ENCODE measurements at regions not wholly inside any gene's neighbourhood (a gene's known extent, or its start where the extent isn't known, plus 50 kb on each side); places are given as distances from the start of the nearest gene placed in this dataset.

GRCh38 chr4:17398035-17398434, 113.9 kb downstream of the QDPR start:
- H3K4me2 ChIP-seq (ENCODE audit: low read length, poor library complexity, severe bottlenecking), result no peak overlapping the region
- H2BK12ac ChIP-seq (ENCODE audit: low read length in 2 of 2), result no peak overlapping the region
- H3K36me3 ChIP-seq (ENCODE audit: control insufficient read depth in 1 of 2, insufficient read depth in 2 of 2, low read depth in 1 of 2, low read length in 2 of 2), result no peaks in the 10 kb centered on the region
- no peak overlapping the region for H3K9ac ChIP-seq (ENCODE audit: low read length)
- no peaks in the 10 kb centered on the region for H3K9me3 ChIP-seq (ENCODE audit: control insufficient read depth, low read length)
- H2AFZ ChIP-seq (ENCODE audit: low read depth, low read length), result no peak overlapping the region
- no peaks in the 10 kb centered on the region for H3K79me1 ChIP-seq (replicated peaks; ENCODE audit: low read length, poor library complexity, severe bottlenecking)
- H4K91ac ChIP-seq (ENCODE audit: low read length), result no peak overlapping the region
- no peak overlapping the region for H3K4ac ChIP-seq (ENCODE audit: low read depth in 1 of 2, low read length in 2 of 2)
- H3K23ac ChIP-seq (ENCODE audit: low read length in 2 of 2), result no peak overlapping the region
- no peak overlapping the region for H3K14ac ChIP-seq (ENCODE audit: low read length in 2 of 2)
- H3K27ac ChIP-seq (ENCODE audit: low read length, poor library complexity, severe bottlenecking), result no peak overlapping the region
- H3K4me1 ChIP-seq (ENCODE audit: control insufficient read depth, insufficient read depth, low read depth, low read length), result no peaks in the 10 kb centered on the region
- no peak overlapping the region for H2BK5ac ChIP-seq (ENCODE audit: low read depth, low read length, poor library complexity, severe bottlenecking)
- WGBS, result 88% methylated on average over 2 of the region's 2 CpGs
- no peak overlapping the region for H2BK15ac ChIP-seq (ENCODE audit: low read depth, poor library complexity, severe bottlenecking)
- H3K18ac ChIP-seq (ENCODE audit: low read depth in 1 of 2, low read length in 2 of 2), result no peak overlapping the region
- no peaks in the 10 kb centered on the region for H3K27me3 ChIP-seq (ENCODE audit: control insufficient read depth in 1 of 2, insufficient read depth in 1 of 2, low read length in 2 of 2)
- no peak for DNase-seq
- H4K8ac ChIP-seq (ENCODE audit: low read length), result no peak overlapping the region
- no peak overlapping the region for H2BK120ac ChIP-seq (ENCODE audit: low read depth, low read length)
- no peak overlapping the region for H2AK5ac ChIP-seq (ENCODE audit: low read length, severe bottlenecking)
- no peak overlapping the region for H3K4me3 ChIP-seq (ENCODE audit: insufficient read depth in 1 of 2, low read depth in 1 of 2, low read length in 2 of 2)

- H3K4me3 ChIP-seq (ENCODE audit: insufficient read depth in 1 of 2, low read depth in 1 of 2, low read length in 2 of 2), result no peak overlapping the region
- DNase-seq, result no peak
- H2BK15ac ChIP-seq (ENCODE audit: low read depth, poor library complexity, severe bottlenecking), result no peak overlapping the region
- H3K4ac ChIP-seq (ENCODE audit: low read depth in 1 of 2, low read length in 2 of 2), result no peak overlapping the region
- no peak overlapping the region for H3K9ac ChIP-seq (ENCODE audit: low read length)
- H3K14ac ChIP-seq (ENCODE audit: low read length in 2 of 2), result no peak overlapping the region
- WGBS, result 68% methylated on average over 2 of the region's 3 CpGs
- H4K8ac ChIP-seq (ENCODE audit: low read length), result no peak overlapping the region
- H3K36me3 ChIP-seq (ENCODE audit: control insufficient read depth in 1 of 2, insufficient read depth in 2 of 2, low read depth in 1 of 2, low read length in 2 of 2), result no peaks in the 10 kb centered on the region
- no peak overlapping the region for H2BK120ac ChIP-seq (ENCODE audit: low read depth, low read length)
- H2BK5ac ChIP-seq (ENCODE audit: low read depth, low read length, poor library complexity, severe bottlenecking), result no peak overlapping the region
- H3K4me2 ChIP-seq (ENCODE audit: low read length, poor library complexity, severe bottlenecking), result no peak overlapping the region
- H3K9me3 ChIP-seq (ENCODE audit: control insufficient read depth, low read length), result no peaks in the 10 kb centered on the region
- H4K91ac ChIP-seq (ENCODE audit: low read length), result no peak overlapping the region
- no peak overlapping the region for H2AFZ ChIP-seq (ENCODE audit: low read depth, low read length)
- no peaks in the 10 kb centered on the region for H3K27me3 ChIP-seq (ENCODE audit: control insufficient read depth in 1 of 2, insufficient read depth in 1 of 2, low read length in 2 of 2)
- no peak overlapping the region for H2BK12ac ChIP-seq (ENCODE audit: low read length in 2 of 2)
- H3K4me1 ChIP-seq (ENCODE audit: control insufficient read depth, insufficient read depth, low read depth, low read length), result no peaks in the 10 kb centered on the region
- no peak overlapping the region for H3K27ac ChIP-seq (ENCODE audit: low read length, poor library complexity, severe bottlenecking)
- no peak overlapping the region for H3K18ac ChIP-seq (ENCODE audit: low read depth in 1 of 2, low read length in 2 of 2)
- H3K79me1 ChIP-seq (replicated peaks; ENCODE audit: low read length, poor library complexity, severe bottlenecking), result no peaks in the 10 kb centered on the region
- H3K23ac ChIP-seq (ENCODE audit: low read length in 2 of 2), result no peak overlapping the region
- H2AK5ac ChIP-seq (ENCODE audit: low read length, severe bottlenecking), result no peak overlapping the region
Measured at GRCh38 chr4:17397611-17398010, 114.3 kb downstream of the QDPR start.

DNA sequence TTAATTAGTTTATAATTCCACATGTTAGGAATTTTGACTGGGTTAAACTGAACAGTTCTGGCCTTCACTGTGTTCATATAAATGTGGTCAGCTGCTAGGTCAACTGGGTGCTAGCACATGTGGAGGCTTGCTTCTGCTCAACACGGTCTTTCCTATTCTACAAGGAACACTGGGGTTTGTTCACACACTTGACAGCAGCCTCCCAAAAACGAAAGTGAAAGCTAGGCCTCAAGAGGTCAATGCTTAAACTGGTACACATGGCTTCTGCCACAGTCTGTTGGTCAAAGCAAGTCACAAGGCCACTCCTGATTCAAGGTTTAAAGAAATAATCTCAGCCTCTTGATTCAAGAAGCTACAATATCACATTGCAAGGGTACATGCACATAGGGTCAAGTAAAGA, 126.5 kb downstream of the QDPR start:
- 48% methylated on average over 2 of the region's 2 CpGs for WGBS
- no peak overlapping the region for H3K4me2 ChIP-seq (ENCODE audit: low read length, poor library complexity, severe bottlenecking)

GRCh38 chr4:17380347-17380746, 131.5 kb downstream of the QDPR start:
- H2BK120ac ChIP-seq (ENCODE audit: low read depth, low read length), result no peak overlapping the region
- no peak overlapping the region for H2BK12ac ChIP-seq (ENCODE audit: low read length in 2 of 2)
- H2BK5ac ChIP-seq (ENCODE audit: low read depth, low read length, poor library complexity, severe bottlenecking), result no peak overlapping the region
- H2AFZ ChIP-seq (ENCODE audit: low read depth, low read length), result no peak overlapping the region
- no peak overlapping the region for H3K27ac ChIP-seq (ENCODE audit: low read length, poor library complexity, severe bottlenecking)
- no peaks in the 10 kb centered on the region for H3K36me3 ChIP-seq (ENCODE audit: control insufficient read depth in 1 of 2, insufficient read depth in 2 of 2, low read depth in 1 of 2, low read length in 2 of 2)
- no peak overlapping the region for H3K14ac ChIP-seq (ENCODE audit: low read length in 2 of 2)
- H4K91ac ChIP-seq (ENCODE audit: low read length), result no peak overlapping the region
- H3K4me3 ChIP-seq (ENCODE audit: insufficient read depth in 1 of 2, low read depth in 1 of 2, low read length in 2 of 2), result no peak overlapping the region
- H3K18ac ChIP-seq (ENCODE audit: low read depth in 1 of 2, low read length in 2 of 2), result no peak overlapping the region
- WGBS, result no CpG with 5 or more reads among the region's 2 CpGs
- no peaks in the 10 kb centered on the region for H3K27me3 ChIP-seq (ENCODE audit: control insufficient read depth in 1 of 2, insufficient read depth in 1 of 2, low read length in 2 of 2)
- H3K4me2 ChIP-seq (ENCODE audit: low read length, poor library complexity, severe bottlenecking), result no peak overlapping the region
- H3K9me3 ChIP-seq (ENCODE audit: control insufficient read depth, low read length), result no peaks in the 10 kb centered on the region
- H3K79me1 ChIP-seq (replicated peaks; ENCODE audit: low read length, poor library complexity, severe bottlenecking), result no peaks in the 10 kb centered on the region
- no peak overlapping the region for H3K23ac ChIP-seq (ENCODE audit: low read length in 2 of 2)
- H3K9ac ChIP-seq (ENCODE audit: low read length), result no peak overlapping the region
- no peak overlapping the region for H2BK15ac ChIP-seq (ENCODE audit: low read depth, poor library complexity, severe bottlenecking)
- H3K4ac ChIP-seq (ENCODE audit: low read depth in 1 of 2, low read length in 2 of 2), result no peak overlapping the region
- no peak overlapping the region for H2AK5ac ChIP-seq (ENCODE audit: low read length, severe bottlenecking)
- no peaks in the 10 kb centered on the region for H3K4me1 ChIP-seq (ENCODE audit: control insufficient read depth, insufficient read depth, low read depth, low read length)
- no peak overlapping the region for H4K8ac ChIP-seq (ENCODE audit: low read length)
- no peak for DNase-seq

More for the DNA sequence above, 126.5 kb downstream of the QDPR start:
- no peak overlapping the region for H2AFZ ChIP-seq (ENCODE audit: low read depth, low read length)
- H3K18ac ChIP-seq (ENCODE audit: low read depth in 1 of 2, low read length in 2 of 2), result no peak overlapping the region
- peak overlapping the region; percentile 29 for H3K9ac ChIP-seq (ENCODE audit: low read length)
- no peak overlapping the region for H2BK5ac ChIP-seq (ENCODE audit: low read depth, low read length, poor library complexity, severe bottlenecking)
- no peak overlapping the region for H4K91ac ChIP-seq (ENCODE audit: low read length)
- H2BK120ac ChIP-seq (ENCODE audit: low read depth, low read length), result no peak overlapping the region
- peak; percentile 75 for DNase-seq
- H3K23ac ChIP-seq (ENCODE audit: low read length in 2 of 2), result no peak overlapping the region
- no peaks in the 10 kb centered on the region for H3K4me1 ChIP-seq (ENCODE audit: control insufficient read depth, insufficient read depth, low read depth, low read length)
- no peaks in the 10 kb centered on the region for H3K79me1 ChIP-seq (replicated peaks; ENCODE audit: low read length, poor library complexity, severe bottlenecking)
- H3K14ac ChIP-seq (ENCODE audit: low read length in 2 of 2), result no peak overlapping the region
- no peaks in the 10 kb centered on the region for H3K27me3 ChIP-seq (ENCODE audit: control insufficient read depth in 1 of 2, insufficient read depth in 1 of 2, low read length in 2 of 2)
- H3K27ac ChIP-seq (ENCODE audit: low read length, poor library complexity, severe bottlenecking), result no peak overlapping the region
- no peak overlapping the region for H2BK15ac ChIP-seq (ENCODE audit: low read depth, poor library complexity, severe bottlenecking)
- no peak overlapping the region for H2BK12ac ChIP-seq (ENCODE audit: low read length in 2 of 2)
- no peak overlapping the region for H4K8ac ChIP-seq (ENCODE audit: low read length)
- no peaks in the 10 kb centered on the region for H3K9me3 ChIP-seq (ENCODE audit: control insufficient read depth, low read length)
- no peak overlapping the region for H3K4ac ChIP-seq (ENCODE audit: low read depth in 1 of 2, low read length in 2 of 2)
- no peaks in the 10 kb centered on the region for H3K36me3 ChIP-seq (ENCODE audit: control insufficient read depth in 1 of 2, insufficient read depth in 2 of 2, low read depth in 1 of 2, low read length in 2 of 2)
- H2AK5ac ChIP-seq (ENCODE audit: low read length, severe bottlenecking), result no peak overlapping the region
- H3K4me3 ChIP-seq (ENCODE audit: insufficient read depth in 1 of 2, low read depth in 1 of 2, low read length in 2 of 2), result peak overlapping the region in 1 of 2 experiments; percentile 16

All from mesenchymal stem cell (in vitro differentiated cells and primary cell).